Caco-2 (cell line): ENCODE measurements at regions not wholly inside any gene's neighbourhood (a gene's known extent, or its start where the extent isn't known, plus 50 kb on each side); places are given as distances from the start of the nearest gene placed in this dataset.

Source experiments
- BruUV-seq: library from RNA; stranded (reverse); fragments of 400-500 nt; replicated peaks from 2 replicates; lab custom pipeline; 2021; lab: Mats Ljungman, UMichigan
- CTCF ChIA-PET: fragments of 300-600 bp; sonication (Branson Sonifier 250); formaldehyde crosslinking; loops from one replicate; lab custom pipeline; 2022; ENCODE audit warnings: antibody characterized with exemption; lab: Charles Lee
- POLR2A ChIA-PET: fragments of 300-600 bp; sonication (Branson Sonifier 250); formaldehyde crosslinking; loops from one replicate; lab custom pipeline; 2022; ENCODE audit warnings: antibody characterized with exemption; lab: Charles Lee
- DNase-seq, 2 experiments: peaks; one replicate each; pipeline versions ENCODE4 v3.0.0 to v3.0.0-alpha.2; 2020 to 2022
- H3K27me3 ChIP-seq: replicated peaks from 2 replicates; pipeline ENCODE4 v1.6.0; 2011; ENCODE audit warnings: low read length; ENCODE audit not compliant: control insufficient read depth, insufficient read depth
- H3K36me3 ChIP-seq: 2 replicates; pipeline ENCODE4 v1.5.1; 2011; ENCODE audit warnings: low read length; ENCODE audit not compliant: control insufficient read depth, insufficient read depth
- H3K4me1 ChIP-seq: fragments of 250-450 bp; sonication (Bioruptor Pico); 2 replicates; pipeline ENCODE4 v1.5.1; 2020; ENCODE audit warnings: mild to moderate bottlenecking
- H3K4me3 ChIP-seq: 2 replicates; pipeline ENCODE4 v1.5.1; 2011; ENCODE audit warnings: low read depth, mild to moderate bottlenecking, control low read depth, low read length
- H3K9me3 ChIP-seq: fragments of 250-450 bp; sonication (Bioruptor Pico); 2 replicates; pipeline ENCODE4 v1.5.1; 2020; ENCODE audit warnings: mild to moderate bottlenecking, moderate library complexity
- H3K27ac Mint-ChIP-seq: one replicate; pipeline ENCODE4 v1.8.0; 2022; ENCODE audit warnings: mixed read lengths; ENCODE audit not compliant: unreplicated experiment
- H3K27me3 Mint-ChIP-seq: one replicate; pipeline ENCODE4 v1.8.0; 2022; ENCODE audit warnings: mixed read lengths; ENCODE audit not compliant: insufficient read depth, unreplicated experiment
- H3K36me3 Mint-ChIP-seq: one replicate; pipeline ENCODE4 v1.8.0; 2022; ENCODE audit warnings: mild to moderate bottlenecking, mixed read lengths; ENCODE audit not compliant: insufficient read depth, unreplicated experiment
- H3K4me1 Mint-ChIP-seq: one replicate; pipeline ENCODE4 v1.8.0; 2022; ENCODE audit warnings: low read depth, mixed read lengths; ENCODE audit not compliant: unreplicated experiment
- H3K4me3 Mint-ChIP-seq: one replicate; pipeline ENCODE4 v1.8.0; 2022; ENCODE audit warnings: mild to moderate bottlenecking, moderate library complexity, mixed read lengths; ENCODE audit not compliant: unreplicated experiment
- H3K9me3 Mint-ChIP-seq: one replicate; pipeline ENCODE4 v1.8.0; 2022; ENCODE audit warnings: mixed read lengths; ENCODE audit not compliant: unreplicated experiment
- intact Hi-C: fragments of 100-400 bp; cut with micrococcal nuclease; formaldehyde crosslinking; loops from one replicate; pipeline ENCODE4 v1.10.0; 2022; ENCODE audit not compliant: unreplicated experiment
- TF ChIP-seq, protein P1 (sequence below), 2 experiments: fragments of 200-600 bp in 1 of 2; IDR thresholded peaks; 1 replicate in 1 of 2; 2 replicates in 1 of 2; pipeline versions ENCODE4 v1.5.1 to v1.8.0; 2011 to 2022; ENCODE audit warnings: antibody characterized with exemption in 1 of 2, control low read depth in 1 of 2, inconsistent platforms in 1 of 2, low read depth in 1 of 2, low read length in 1 of 2, mild to moderate bottlenecking in 1 of 2, moderate library complexity in 1 of 2; ENCODE audit not compliant: insufficient read depth in 1 of 2, severe bottlenecking in 1 of 2, unreplicated experiment in 1 of 2

GRCh38 chr15:95511671-95512070 lies 818.8 kb upstream of the NR2F2 start:
- Histone ChIP-seq H3K27me3 (no peaks in the 10 kb centered on the region), H3K36me3 (no peaks in the 10 kb centered on the region), H3K9me3 (no peaks in the 10 kb centered on the region), H3K4me1 (no peaks in the 10 kb centered on the region), H3K4me3 (no peak overlapping the region)
- H3K36me3 Mint-ChIP-seq = no peaks in the 10 kb centered on the region
- peaks cover 4% of the 10 kb centered on the region for H3K27me3 Mint-ChIP-seq
- POLR2A ChIA-PET = no interaction called here
- CTCF ChIA-PET = interaction anchor here (0.6 kb wide), 1 partner anchor 366 kb away, joined by 5 read pairs; no protein-coding TSS in a partner anchor
- H3K4me1 Mint-ChIP-seq = no peaks in the 10 kb centered on the region
- intact Hi-C loops = no loop called here
- H3K27ac Mint-ChIP-seq = no peak overlapping the region
- no TSS peak for BruUV-seq
- no peak for DNase-seq
- TF ChIP-seq, protein P1, sequence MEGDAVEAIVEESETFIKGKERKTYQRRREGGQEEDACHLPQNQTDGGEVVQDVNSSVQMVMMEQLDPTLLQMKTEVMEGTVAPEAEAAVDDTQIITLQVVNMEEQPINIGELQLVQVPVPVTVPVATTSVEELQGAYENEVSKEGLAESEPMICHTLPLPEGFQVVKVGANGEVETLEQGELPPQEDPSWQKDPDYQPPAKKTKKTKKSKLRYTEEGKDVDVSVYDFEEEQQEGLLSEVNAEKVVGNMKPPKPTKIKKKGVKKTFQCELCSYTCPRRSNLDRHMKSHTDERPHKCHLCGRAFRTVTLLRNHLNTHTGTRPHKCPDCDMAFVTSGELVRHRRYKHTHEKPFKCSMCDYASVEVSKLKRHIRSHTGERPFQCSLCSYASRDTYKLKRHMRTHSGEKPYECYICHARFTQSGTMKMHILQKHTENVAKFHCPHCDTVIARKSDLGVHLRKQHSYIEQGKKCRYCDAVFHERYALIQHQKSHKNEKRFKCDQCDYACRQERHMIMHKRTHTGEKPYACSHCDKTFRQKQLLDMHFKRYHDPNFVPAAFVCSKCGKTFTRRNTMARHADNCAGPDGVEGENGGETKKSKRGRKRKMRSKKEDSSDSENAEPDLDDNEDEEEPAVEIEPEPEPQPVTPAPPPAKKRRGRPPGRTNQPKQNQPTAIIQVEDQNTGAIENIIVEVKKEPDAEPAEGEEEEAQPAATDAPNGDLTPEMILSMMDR (IDR thresholded peaks at IDR 0.05; ENCODE audit: insufficient read depth in 1 of 2, low read depth in 1 of 2, low read length in 1 of 2, severe bottlenecking in 1 of 2, unreplicated experiment in 1 of 2) = no peak
- H3K9me3 Mint-ChIP-seq = no peaks in the 10 kb centered on the region
- H3K4me3 Mint-ChIP-seq = no peak overlapping the region

- BruUV-seq = no TSS peak
- POLR2A ChIA-PET = no interaction called here
- Histone ChIP-seq H3K4me3 (no peak overlapping the region), H3K27me3 (no peaks in the 10 kb centered on the region), H3K9me3 (no peaks in the 10 kb centered on the region), H3K4me1 (no peaks in the 10 kb centered on the region), H3K36me3 (no peaks in the 10 kb centered on the region)
- intact Hi-C loops = no loop called here
- no peaks in the 10 kb centered on the region for H3K36me3 Mint-ChIP-seq
- H3K4me3 Mint-ChIP-seq = no peak overlapping the region
- DNase-seq = no peak
- no peaks in the 10 kb centered on the region for H3K4me1 Mint-ChIP-seq
- CTCF ChIA-PET = no interaction called here
- TF ChIP-seq, protein P1 (IDR thresholded peaks at IDR 0.05; ENCODE audit: insufficient read depth in 1 of 2, low read depth in 1 of 2, low read length in 1 of 2, severe bottlenecking in 1 of 2, unreplicated experiment in 1 of 2) = no peak
- no peak overlapping the region for H3K27ac Mint-ChIP-seq
- no peaks in the 10 kb centered on the region for H3K9me3 Mint-ChIP-seq
- H3K27me3 Mint-ChIP-seq = peaks cover 3% of the 10 kb centered on the region
These were observed 817.6 kb upstream of the NR2F2 start for GRCh38 chr15:95512906-95513305.

DNA sequence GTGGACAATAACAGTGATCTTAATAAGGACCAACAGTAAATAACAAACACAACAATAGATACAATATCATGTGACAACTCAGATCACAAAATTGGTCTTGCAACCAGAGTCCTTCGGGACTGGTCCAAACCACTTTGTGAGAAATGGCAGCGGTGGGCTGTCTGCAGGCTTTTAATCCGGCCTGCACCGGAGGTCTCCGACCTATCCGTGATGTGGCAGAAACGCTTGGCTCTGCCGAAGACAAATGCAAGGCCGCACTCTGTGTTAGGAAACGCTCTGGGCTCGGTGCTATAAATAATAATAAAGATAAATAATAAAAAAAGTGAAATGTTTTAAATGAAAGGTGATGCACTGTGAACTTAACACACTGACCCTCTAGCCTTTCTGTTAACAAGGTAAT lies 810.6 kb upstream of the NR2F2 start:
- Histone ChIP-seq H3K9me3 (no peaks in the 10 kb centered on the region), H3K4me3 (no peak overlapping the region), H3K4me1 (no peaks in the 10 kb centered on the region), H3K36me3 (no peaks in the 10 kb centered on the region), H3K27me3 (no peaks in the 10 kb centered on the region)
- Mint-ChIP-seq H3K4me1 (no peaks in the 10 kb centered on the region), H3K27me3 (no peaks in the 10 kb centered on the region), H3K9me3 (peaks cover 5% of the 10 kb centered on the region), H3K4me3 (no peak overlapping the region), H3K36me3 (no peaks in the 10 kb centered on the region), H3K27ac (no peak overlapping the region)
- TF ChIP-seq, protein P1 (IDR thresholded peaks at IDR 0.05; ENCODE audit: insufficient read depth in 1 of 2, low read depth in 1 of 2, low read length in 1 of 2, severe bottlenecking in 1 of 2, unreplicated experiment in 1 of 2) = no peak
- no TSS peak for BruUV-seq
- intact Hi-C loops = no loop called here
- ChIA-PET CTCF (no interaction called here), POLR2A (no interaction called here)
- no peak for DNase-seq
